Activated T-cell treated with anti-CD3 and anti-CD28 coated beads, Interleukin-2, amount 50 U/mL, for 24 hours (primary cell): ENCODE measurements at regions not wholly inside any gene's neighbourhood (a gene's known extent, or its start where the extent isn't known, plus 50 kb on each side); places are given as distances from the start of the nearest gene placed in this dataset.
"Not testable (repeated sequence)": the region's sequence is repeated elsewhere in the genome, so short reads cannot be mapped to it uniquely, and the experiment has no call there.

Experiments used
- DNase-seq: peaks from one replicate; pipeline ENCODE4 v3.0.0-alpha.2; 2020
- H3K27ac Mint-ChIP-seq: 2 replicates; pipeline ENCODE4 v1.8.0; 2020; ENCODE audit warnings: mild to moderate bottlenecking, mixed read lengths
- H3K27me3 Mint-ChIP-seq: 2 replicates; pipeline ENCODE4 v1.8.0; 2020; ENCODE audit warnings: mixed read lengths
- H3K36me3 Mint-ChIP-seq: 2 replicates; pipeline ENCODE4 v1.8.0; 2020; ENCODE audit warnings: low read depth, mixed read lengths
- H3K4me1 Mint-ChIP-seq: 2 replicates; pipeline ENCODE4 v1.8.0; 2020; ENCODE audit warnings: low read depth, mixed read lengths
- H3K4me3 Mint-ChIP-seq: 2 replicates; pipeline ENCODE4 v1.8.0; 2020; ENCODE audit warnings: mild to moderate bottlenecking, moderate library complexity, mixed read lengths
- H3K9me3 Mint-ChIP-seq: 2 replicates; pipeline ENCODE4 v1.8.0; 2020; ENCODE audit warnings: mixed read lengths

DNA sequence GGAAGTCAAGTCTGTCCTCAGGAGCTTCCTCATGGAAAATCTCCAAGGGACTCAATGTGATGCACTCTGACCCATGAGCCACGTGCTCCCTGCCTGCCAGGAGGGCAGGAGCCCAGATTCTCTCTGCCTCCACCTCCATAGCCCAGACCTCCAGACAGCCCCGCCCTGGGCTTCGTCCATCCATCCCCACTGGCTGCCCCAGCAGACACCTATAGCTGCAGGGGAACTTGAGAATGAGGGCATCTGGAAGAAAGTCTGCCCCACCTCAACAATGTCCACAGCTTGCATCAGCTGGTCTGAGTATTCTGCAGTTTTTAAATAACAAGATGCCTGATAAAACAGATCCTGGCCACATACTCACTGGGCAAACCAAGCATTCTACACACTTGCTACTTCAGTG lies 418.8 kb upstream of the SMIM21 start:
- Mint-ChIP-seq H3K27me3 (no peaks in the 10 kb centered on the region), H3K4me1 (no peaks in the 10 kb centered on the region), H3K9me3 (no peaks in the 10 kb centered on the region), H3K4me3 (no peak overlapping the region), H3K27ac (no peak overlapping the region), H3K36me3 (no peaks in the 10 kb centered on the region)
- DNase-seq = no peak

DNA sequence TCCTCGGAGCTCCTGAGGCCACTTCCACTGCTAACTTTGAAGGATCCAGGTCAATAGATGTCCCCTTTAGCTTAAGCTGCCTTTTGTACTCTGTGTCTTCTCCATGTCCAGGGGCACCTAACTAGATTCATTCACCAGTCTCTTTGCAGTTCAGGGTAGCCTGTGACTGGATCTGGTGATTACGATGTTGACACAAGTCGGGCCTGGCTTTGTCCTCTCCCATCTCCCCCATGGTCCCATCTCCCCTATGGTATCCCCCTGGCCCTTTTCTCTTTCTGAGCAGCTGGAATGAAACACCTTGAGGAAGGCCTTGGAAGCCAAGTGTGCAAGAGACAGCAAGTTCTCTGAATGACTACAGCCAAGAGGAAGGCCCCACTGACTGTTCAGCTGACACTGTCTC lies 417.9 kb upstream of the SMIM21 start:
- DNase-seq = no peak
- Mint-ChIP-seq H3K27me3 (no peaks in the 10 kb centered on the region), H3K9me3 (no peaks in the 10 kb centered on the region), H3K4me3 (no peak overlapping the region), H3K4me1 (no peaks in the 10 kb centered on the region), H3K36me3 (no peaks in the 10 kb centered on the region), H3K27ac (no peak overlapping the region)

DNA sequence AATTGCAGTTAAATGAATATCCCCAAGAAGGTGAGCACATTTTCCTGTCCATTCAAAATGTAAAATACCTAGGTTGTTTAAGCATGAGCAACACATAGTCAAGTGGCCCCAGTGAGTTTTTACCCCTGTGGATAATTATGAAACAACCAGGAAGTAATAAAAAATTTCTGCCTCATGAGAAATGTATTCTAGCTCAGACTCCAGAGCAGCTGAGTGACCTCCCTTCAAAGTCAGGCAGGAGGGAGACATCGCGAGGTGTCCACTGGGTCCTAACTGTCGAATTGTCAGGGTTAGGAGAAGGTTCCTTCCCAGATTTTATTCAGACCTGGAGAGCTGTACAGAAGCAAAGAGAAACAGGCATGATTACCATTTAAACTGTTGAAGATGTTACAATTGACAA lies 416.6 kb upstream of the SMIM21 start:
- Mint-ChIP-seq H3K27me3 (no peaks in the 10 kb centered on the region), H3K36me3 (no peaks in the 10 kb centered on the region), H3K4me3 (no peak overlapping the region), H3K27ac (no peak overlapping the region), H3K4me1 (no peaks in the 10 kb centered on the region), H3K9me3 (no peaks in the 10 kb centered on the region)
- DNase-seq = no peak

DNA sequence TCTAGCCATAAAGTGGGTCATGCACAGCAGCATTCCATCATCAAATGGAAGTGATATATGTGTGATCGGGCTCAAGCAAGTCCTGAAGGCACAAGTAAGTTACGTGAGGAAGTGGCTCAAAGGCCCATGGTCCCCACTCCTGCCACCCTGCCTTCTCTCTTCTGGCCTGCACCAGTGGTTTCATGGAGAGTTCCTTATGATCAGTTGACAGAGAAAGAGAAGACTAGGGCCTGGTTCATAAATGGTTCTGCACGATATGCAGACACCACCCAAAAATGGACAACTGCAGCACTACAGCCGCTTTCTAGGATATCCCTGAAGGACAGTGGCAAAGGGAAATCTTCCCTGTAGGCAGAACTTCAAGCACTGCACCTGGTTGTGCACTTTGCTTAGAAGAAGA lies 412.6 kb upstream of the SMIM21 start:
- DNase-seq = no peak
- Mint-ChIP-seq H3K4me1 (no peaks in the 10 kb centered on the region), H3K4me3 (no peak overlapping the region), H3K36me3 (no peaks in the 10 kb centered on the region), H3K27me3 (peaks cover 3% of the 10 kb centered on the region), H3K9me3 (no peaks in the 10 kb centered on the region), H3K27ac (no peak overlapping the region)

DNA sequence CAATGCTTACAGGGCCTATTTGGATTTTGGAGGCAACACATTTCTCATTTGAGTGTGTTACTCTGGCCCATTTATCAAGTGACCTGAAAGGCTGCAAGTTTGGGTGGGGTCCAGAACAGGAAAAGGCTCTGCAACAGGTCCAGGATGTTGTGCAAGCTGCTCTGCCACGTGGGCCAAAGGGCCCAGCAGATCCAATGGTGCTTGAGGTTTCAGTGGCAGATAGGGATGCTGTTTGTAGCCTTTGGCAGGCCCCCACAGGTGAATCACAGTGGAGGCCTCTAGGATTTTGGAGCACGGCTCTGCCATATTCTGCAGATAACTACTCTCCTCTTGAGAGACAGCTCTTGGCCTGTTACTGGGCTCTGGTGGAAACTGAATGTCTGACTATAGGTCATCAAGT lies 412.2 kb upstream of the SMIM21 start:
- not testable (repeated sequence) for H3K4me1 Mint-ChIP-seq, H3K27ac Mint-ChIP-seq, H3K9me3 Mint-ChIP-seq, H3K36me3 Mint-ChIP-seq, DNase-seq, H3K27me3 Mint-ChIP-seq, H3K4me3 Mint-ChIP-seq

DNA sequence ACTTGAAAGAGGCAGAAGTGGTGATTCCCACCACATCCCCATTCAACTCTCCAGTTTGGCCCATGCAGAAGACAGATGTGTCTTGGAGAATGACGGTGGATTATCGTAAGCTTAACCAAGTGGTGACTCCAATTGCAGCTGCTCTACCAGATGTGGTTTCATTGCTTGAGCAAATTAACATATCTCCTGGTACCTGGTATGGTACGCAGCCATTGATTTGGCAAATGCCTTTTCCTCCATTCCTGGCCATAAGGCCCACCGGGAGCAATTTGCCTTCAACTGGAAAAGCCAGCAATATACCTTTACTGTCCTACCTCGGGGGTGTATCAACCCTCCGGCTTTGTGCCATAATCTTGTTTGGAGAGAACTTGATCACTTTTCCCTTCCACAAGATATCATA lies 411.5 kb upstream of the SMIM21 start:
- no peak overlapping the region for H3K27ac Mint-ChIP-seq
- no peaks in the 10 kb centered on the region for H3K4me1 Mint-ChIP-seq

DNA sequence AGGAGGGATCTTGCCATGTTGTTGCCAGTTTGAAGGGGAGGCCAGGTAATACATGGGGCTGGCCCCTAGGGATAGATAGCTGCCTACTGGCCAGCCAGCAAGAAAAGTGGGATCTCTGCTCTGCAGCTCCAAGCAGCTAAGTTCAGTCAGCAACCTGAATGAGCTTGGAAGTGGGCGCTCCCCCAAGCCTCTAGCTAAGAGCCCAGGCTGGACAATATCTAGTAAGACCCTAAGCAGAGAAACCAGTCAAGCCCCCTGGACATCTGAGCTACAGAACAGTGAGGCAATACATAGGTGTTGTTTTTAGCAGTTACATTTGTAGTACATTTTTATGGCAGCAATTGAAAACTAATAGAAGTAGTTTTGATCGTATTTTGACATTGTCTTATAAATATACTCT lies 409.8 kb upstream of the SMIM21 start:
- no peaks in the 10 kb centered on the region for H3K4me1 Mint-ChIP-seq
- H3K36me3 Mint-ChIP-seq = no peaks in the 10 kb centered on the region
- no peak overlapping the region for H3K27ac Mint-ChIP-seq
- no peak for DNase-seq
- H3K9me3 Mint-ChIP-seq = no peaks in the 10 kb centered on the region
- peaks cover 3% of the 10 kb centered on the region for H3K27me3 Mint-ChIP-seq
- H3K4me3 Mint-ChIP-seq = no peak overlapping the region

More for the DNA sequence above, 411.5 kb upstream of the SMIM21 start:
- DNase-seq = no peak
- Mint-ChIP-seq H3K4me3 (no peak overlapping the region), H3K36me3 (no peaks in the 10 kb centered on the region), H3K9me3 (no peaks in the 10 kb centered on the region), H3K27me3 (peaks cover 3% of the 10 kb centered on the region)

DNA sequence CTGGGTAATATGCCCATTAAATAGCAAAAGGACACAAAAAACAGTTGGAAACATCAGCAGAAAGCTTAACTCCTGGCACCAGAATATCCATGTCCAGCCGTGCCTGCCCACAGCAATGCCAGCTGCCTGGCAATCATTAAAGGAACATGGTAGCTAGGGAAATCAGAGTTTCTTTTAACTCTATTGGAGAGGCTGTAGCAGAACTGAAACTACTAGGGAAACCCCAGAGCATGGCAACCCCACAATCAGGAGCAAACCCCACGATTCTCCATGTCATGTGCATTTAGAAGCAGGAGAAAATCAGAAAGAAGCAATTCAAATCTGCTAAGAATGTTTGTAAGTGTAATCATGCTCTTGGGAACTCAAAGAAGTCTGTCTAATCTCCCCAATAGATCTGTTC lies 409.0 kb upstream of the SMIM21 start:
- H3K36me3 Mint-ChIP-seq = no peaks in the 10 kb centered on the region
- H3K4me1 Mint-ChIP-seq = no peaks in the 10 kb centered on the region
- H3K27ac Mint-ChIP-seq = no peak overlapping the region
- peaks cover 3% of the 10 kb centered on the region for H3K27me3 Mint-ChIP-seq
- H3K9me3 Mint-ChIP-seq = no peaks in the 10 kb centered on the region
- no peak overlapping the region for H3K4me3 Mint-ChIP-seq
- no peak for DNase-seq

DNA sequence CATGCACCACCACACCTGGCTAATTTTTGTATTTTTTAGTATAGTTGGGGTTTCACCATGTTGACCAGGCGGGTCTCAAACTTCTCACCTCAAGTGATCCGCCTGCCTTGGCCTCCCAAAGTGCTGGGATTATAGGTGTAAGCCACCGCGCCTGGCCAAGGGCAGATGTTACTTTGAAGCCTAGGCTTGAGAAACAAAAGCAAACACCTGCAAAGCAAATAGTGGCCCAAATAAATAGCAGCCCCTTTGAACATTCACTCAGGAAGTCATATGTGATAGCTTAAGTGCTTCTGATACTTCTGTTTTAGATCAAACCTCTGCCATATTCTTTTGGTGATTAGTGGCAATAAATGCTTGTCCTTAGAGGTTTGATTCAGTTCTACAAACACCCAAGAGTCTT lies 404.5 kb upstream of the SMIM21 start:
- Mint-ChIP-seq H3K9me3 (no peaks in the 10 kb centered on the region), H3K27me3 (peaks cover 2% of the 10 kb centered on the region), H3K4me1 (no peaks in the 10 kb centered on the region), H3K36me3 (no peaks in the 10 kb centered on the region), H3K4me3 (no peak overlapping the region), H3K27ac (no peak overlapping the region)
- no peak for DNase-seq

DNA sequence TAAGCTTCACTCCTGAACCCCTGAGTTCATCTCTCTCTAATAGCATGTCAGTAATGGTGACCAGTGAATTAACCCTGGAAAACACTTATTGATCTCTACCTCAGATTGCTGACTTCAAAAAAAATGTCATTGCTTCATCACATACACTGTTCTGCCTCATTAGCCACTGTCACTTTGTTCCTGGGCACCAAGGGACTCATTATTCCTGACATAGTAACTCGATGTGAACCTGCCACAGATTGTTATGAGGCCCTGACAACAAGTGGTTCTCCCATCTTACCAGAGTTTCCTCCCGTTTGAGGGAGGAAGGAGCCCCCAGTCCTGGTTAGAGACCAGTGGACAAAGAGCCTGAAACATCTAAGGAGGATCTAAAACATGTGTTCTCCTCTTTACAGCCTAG lies 403.3 kb upstream of the SMIM21 start:
- H3K36me3 Mint-ChIP-seq = no peaks in the 10 kb centered on the region
- H3K9me3 Mint-ChIP-seq = no peaks in the 10 kb centered on the region
- H3K4me1 Mint-ChIP-seq = no peaks in the 10 kb centered on the region
- no peak for DNase-seq
- peaks cover 2% of the 10 kb centered on the region for H3K27me3 Mint-ChIP-seq
- H3K27ac Mint-ChIP-seq = no peak overlapping the region
- H3K4me3 Mint-ChIP-seq = no peak overlapping the region

DNA sequence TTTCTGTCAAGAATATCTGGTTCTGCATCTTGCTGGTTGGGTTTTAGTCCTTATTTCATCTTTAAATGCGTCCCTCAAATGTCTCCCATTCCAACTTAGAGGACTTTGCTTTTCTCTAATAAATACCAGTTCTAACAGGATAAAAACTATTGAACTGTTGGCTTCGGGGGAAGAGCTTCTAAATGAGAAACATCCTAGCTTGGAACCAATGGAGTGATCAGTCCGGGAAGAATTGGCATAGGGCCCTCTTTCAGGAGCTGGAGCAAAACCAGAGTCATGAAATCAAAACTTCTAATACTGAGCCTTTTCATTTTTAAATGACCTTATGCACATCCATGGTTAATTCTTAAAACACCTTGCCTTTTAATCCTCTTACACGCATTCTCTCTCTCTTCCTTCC lies 401.6 kb upstream of the SMIM21 start:
- Mint-ChIP-seq H3K4me1 (no peaks in the 10 kb centered on the region), H3K27me3 (peaks cover 5% of the 10 kb centered on the region), H3K9me3 (no peaks in the 10 kb centered on the region), H3K4me3 (no peak overlapping the region), H3K36me3 (no peaks in the 10 kb centered on the region), H3K27ac (no peak overlapping the region)
- DNase-seq = no peak

DNA sequence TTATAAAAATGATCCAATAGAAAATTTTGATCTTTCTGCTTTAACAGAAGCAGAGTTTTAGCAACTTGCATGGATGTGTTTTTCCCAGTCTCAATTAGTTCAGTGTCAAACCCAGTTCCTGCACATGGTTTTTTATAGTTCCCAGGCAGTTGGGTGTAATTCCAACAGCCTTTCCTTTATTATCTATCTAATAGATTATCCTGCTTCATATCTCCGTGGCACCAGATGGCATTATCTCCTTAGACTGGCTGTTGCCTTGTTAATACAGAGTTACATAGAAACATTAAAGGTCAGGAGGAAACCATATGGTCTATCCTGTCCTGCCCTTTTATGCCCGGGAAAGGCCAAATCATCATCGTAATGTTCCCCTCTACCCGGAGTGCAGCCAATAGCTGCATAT lies 400.9 kb upstream of the SMIM21 start:
- H3K9me3 Mint-ChIP-seq = no peaks in the 10 kb centered on the region
- no peaks in the 10 kb centered on the region for H3K36me3 Mint-ChIP-seq
- no peak overlapping the region for H3K4me3 Mint-ChIP-seq
- no peak for DNase-seq
- peaks cover 5% of the 10 kb centered on the region for H3K27me3 Mint-ChIP-seq
- H3K4me1 Mint-ChIP-seq = no peaks in the 10 kb centered on the region
- H3K27ac Mint-ChIP-seq = no peak overlapping the region

DNA sequence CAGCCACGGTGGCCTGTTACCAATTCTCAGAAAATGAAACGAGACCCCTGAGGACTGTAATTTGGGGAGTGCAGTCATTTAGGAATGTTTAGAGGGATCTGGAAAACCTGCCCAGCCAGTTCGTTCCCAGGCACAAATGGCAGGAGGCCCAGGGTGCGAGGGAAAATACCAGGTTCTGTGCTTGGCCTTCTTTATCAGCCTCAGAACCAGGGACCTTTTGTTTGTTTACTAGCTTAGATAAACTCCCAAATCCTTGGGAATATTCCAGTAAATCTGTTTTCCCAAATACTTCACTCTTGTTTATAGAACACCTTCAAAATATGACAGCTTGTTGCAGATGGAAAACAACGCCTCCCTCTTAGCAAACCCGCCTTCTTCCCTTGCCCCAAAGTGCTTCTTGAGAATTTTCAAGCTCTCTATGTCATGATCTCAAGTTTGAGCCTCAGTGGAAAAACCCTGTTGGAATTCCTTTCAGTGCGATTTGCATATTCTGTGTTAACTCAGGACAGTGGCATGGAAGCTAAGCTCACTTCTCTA lies 400.3 kb upstream of the SMIM21 start:
- H3K4me3 Mint-ChIP-seq = no peak overlapping the region
- H3K27me3 Mint-ChIP-seq = peaks cover 5% of the 10 kb centered on the region
- H3K4me1 Mint-ChIP-seq = no peaks in the 10 kb centered on the region
- DNase-seq = no peak
- no peaks in the 10 kb centered on the region for H3K9me3 Mint-ChIP-seq
- no peaks in the 10 kb centered on the region for H3K36me3 Mint-ChIP-seq
- H3K27ac Mint-ChIP-seq = no peak overlapping the region

DNA sequence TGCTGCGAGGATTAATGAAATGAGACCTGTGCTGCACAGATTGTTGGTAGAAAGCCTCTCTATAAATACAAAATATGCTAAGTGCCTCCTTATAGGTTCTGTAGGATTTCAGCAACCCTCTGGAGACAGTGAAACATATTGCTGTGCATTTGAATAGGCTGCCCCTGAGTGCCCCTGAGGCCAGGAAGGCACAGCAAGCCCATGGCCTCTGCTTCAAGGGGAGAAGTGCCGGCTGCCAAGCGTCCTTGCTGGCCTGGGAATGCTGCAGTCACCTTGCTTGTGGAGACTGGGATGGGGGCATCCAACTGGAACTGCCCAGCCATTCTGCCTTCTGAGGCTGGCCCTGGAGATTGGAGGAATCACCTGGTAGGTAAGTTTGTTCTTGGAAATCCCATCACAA lies 397.2 kb upstream of the SMIM21 start:
- H3K36me3 Mint-ChIP-seq = no peaks in the 10 kb centered on the region
- H3K9me3 Mint-ChIP-seq = no peaks in the 10 kb centered on the region
- DNase-seq = no peak
- H3K4me3 Mint-ChIP-seq = no peak overlapping the region
- no peak overlapping the region for H3K27ac Mint-ChIP-seq
- no peaks in the 10 kb centered on the region for H3K4me1 Mint-ChIP-seq
- peaks cover 5% of the 10 kb centered on the region for H3K27me3 Mint-ChIP-seq

DNA sequence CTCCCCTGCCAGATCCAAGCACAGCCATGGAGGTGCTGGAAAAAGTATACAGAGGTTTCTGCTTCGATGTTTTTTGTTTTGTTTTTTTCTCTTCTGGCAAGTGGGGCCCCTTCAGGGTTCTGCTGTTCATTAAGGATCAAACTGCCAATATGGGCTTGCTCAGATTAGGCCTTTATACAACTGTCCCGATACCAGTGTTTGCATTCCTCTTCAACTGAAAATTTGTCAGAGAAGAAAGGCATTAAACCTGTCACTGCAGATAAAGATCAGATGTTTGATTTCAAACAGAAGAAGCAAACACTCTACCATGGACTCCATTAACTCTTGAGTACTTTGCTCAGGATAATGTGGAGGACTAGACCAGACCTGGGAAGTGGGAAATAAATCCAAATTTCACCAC lies 396.0 kb upstream of the SMIM21 start:
- Mint-ChIP-seq H3K36me3 (no peaks in the 10 kb centered on the region), H3K9me3 (no peaks in the 10 kb centered on the region), H3K27me3 (peaks cover 5% of the 10 kb centered on the region), H3K4me3 (no peak overlapping the region), H3K27ac (no peak overlapping the region), H3K4me1 (no peaks in the 10 kb centered on the region)
- no peak for DNase-seq

DNA sequence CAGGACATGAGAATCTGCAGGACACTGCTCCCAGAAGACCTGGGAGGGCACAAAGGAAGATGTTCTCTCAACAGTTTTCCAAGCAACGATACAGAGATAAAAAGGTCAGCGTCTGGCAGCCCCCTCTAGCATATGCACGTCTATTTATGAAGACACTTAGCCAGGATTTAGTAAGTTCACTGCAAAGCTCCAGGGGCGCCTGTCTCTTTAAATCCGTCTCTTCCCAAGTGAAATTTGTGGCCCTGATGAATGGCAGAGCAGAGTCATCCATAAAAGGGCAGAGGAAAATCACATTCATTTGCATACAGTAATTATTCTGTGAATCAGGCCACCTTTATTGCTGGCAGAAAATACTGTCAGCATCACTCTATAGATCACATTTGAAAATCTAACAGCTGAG lies 390.9 kb upstream of the SMIM21 start:
- no peak overlapping the region for H3K4me3 Mint-ChIP-seq
- H3K9me3 Mint-ChIP-seq = no peaks in the 10 kb centered on the region
- H3K27ac Mint-ChIP-seq = no peak overlapping the region
- H3K27me3 Mint-ChIP-seq = no peaks in the 10 kb centered on the region
- DNase-seq = no peak
- H3K36me3 Mint-ChIP-seq = no peaks in the 10 kb centered on the region
- H3K4me1 Mint-ChIP-seq = no peaks in the 10 kb centered on the region
